ENCODE measurements at regions not wholly inside any gene's neighbourhood (a gene's known extent, or its start where the extent isn't known, plus 50 kb on each side); places are given as distances from the start of the nearest gene placed in this dataset.

DNA sequence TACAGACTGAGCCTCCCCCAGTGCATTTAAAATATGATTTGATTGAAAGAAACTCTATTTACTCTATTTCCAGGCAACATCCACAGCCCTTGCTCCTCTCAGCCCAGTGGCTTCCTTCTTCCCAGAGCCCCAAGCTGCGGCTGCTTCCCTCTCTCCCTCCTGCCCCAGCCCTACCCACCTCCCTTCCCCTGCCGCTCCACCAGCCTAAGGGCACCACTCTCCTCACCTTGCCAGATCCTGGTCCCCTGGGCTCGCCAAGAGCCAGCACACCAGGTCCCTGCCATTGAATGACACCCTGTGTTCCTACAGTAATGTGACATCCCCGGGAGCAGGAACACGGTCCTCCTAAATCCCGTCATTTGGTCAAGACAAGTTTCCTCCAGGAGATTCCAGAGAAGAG lies 236.0 kb downstream of the RBFOX3 start:
- H2AFZ ChIP-seq (ENCODE audit: low read depth, low read length), result no peak overlapping the region
- no peak for TF ChIP-seq EZH2 (IDR thresholded peaks at IDR 0.05; ENCODE audit: borderline replicate concordance, low read depth, low read length, severe bottlenecking)
- TF ChIP-seq, protein P1, sequence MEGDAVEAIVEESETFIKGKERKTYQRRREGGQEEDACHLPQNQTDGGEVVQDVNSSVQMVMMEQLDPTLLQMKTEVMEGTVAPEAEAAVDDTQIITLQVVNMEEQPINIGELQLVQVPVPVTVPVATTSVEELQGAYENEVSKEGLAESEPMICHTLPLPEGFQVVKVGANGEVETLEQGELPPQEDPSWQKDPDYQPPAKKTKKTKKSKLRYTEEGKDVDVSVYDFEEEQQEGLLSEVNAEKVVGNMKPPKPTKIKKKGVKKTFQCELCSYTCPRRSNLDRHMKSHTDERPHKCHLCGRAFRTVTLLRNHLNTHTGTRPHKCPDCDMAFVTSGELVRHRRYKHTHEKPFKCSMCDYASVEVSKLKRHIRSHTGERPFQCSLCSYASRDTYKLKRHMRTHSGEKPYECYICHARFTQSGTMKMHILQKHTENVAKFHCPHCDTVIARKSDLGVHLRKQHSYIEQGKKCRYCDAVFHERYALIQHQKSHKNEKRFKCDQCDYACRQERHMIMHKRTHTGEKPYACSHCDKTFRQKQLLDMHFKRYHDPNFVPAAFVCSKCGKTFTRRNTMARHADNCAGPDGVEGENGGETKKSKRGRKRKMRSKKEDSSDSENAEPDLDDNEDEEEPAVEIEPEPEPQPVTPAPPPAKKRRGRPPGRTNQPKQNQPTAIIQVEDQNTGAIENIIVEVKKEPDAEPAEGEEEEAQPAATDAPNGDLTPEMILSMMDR (IDR thresholded peaks at IDR 0.05; ENCODE audit: borderline replicate concordance, extremely low read depth, low read length, poor library complexity, severe bottlenecking), result no peak
- no peak overlapping the region for H3K4me3 ChIP-seq (ENCODE audit: low read depth in 1 of 2, low read length in 2 of 2)

GRCh38 chr17:79374087-79374689 lies 236.7 kb downstream of the RBFOX3 start:
- no peak overlapping the region for H3K9ac ChIP-seq (ENCODE audit: low read depth, low read length)
- H3K4me1 ChIP-seq (ENCODE audit: insufficient read depth, low read length), result no peaks in the 10 kb centered on the region
- H3K4me2 ChIP-seq (ENCODE audit: insufficient read depth, low read length), result no peak overlapping the region
- H4K20me1 ChIP-seq (ENCODE audit: insufficient read depth, low read length), result peaks cover 4% of the 10 kb centered on the region; the same call in 1 of the 2 replicates
- no peaks in the 10 kb centered on the region for H3K36me3 ChIP-seq (ENCODE audit: insufficient read depth, low read length)
- no peaks in the 10 kb centered on the region for H3K79me2 ChIP-seq (ENCODE audit: insufficient read depth, low read length)
- no peak overlapping the region for H2AFZ ChIP-seq (ENCODE audit: low read depth, low read length)
- H3K9me3 ChIP-seq (ENCODE audit: insufficient read depth, low read length, severe bottlenecking), result no peaks in the 10 kb centered on the region
- DNase-seq (no peak), ATAC-seq (ENCODE audit: insufficient read depth, low read depth) (no peak)
- H3K27me3 ChIP-seq (ENCODE audit: insufficient read depth, low read length, poor library complexity), result peaks cover 19% of the 10 kb centered on the region
- TF ChIP-seq, protein P1 (IDR thresholded peaks at IDR 0.05; ENCODE audit: borderline replicate concordance, extremely low read depth, low read length, poor library complexity, severe bottlenecking), result no peak
- no peak for TF ChIP-seq EZH2 (IDR thresholded peaks at IDR 0.05; ENCODE audit: borderline replicate concordance, low read depth, low read length, severe bottlenecking)
- no peak overlapping the region for H3K4me3 ChIP-seq (ENCODE audit: low read depth in 1 of 2, low read length in 2 of 2)
- no peak overlapping the region for H3K27ac ChIP-seq (ENCODE audit: low read length)

More for the DNA sequence above, 236.0 kb downstream of the RBFOX3 start:
- DNase-seq, result no peak
- H3K4me2 ChIP-seq (ENCODE audit: insufficient read depth, low read length), result no peak overlapping the region
- H3K79me2 ChIP-seq (ENCODE audit: insufficient read depth, low read length), result no peaks in the 10 kb centered on the region
- ATAC-seq (ENCODE audit: insufficient read depth, low read depth), result no peak
- H3K36me3 ChIP-seq (ENCODE audit: insufficient read depth, low read length), result no peaks in the 10 kb centered on the region
- H3K4me1 ChIP-seq (ENCODE audit: insufficient read depth, low read length), result no peaks in the 10 kb centered on the region
- H4K20me1 ChIP-seq (ENCODE audit: insufficient read depth, low read length), result peaks cover 4% of the 10 kb centered on the region; the same call in 1 of the 2 replicates
- no peak overlapping the region for H3K9ac ChIP-seq (ENCODE audit: low read depth, low read length)
- peaks cover 19% of the 10 kb centered on the region for H3K27me3 ChIP-seq (ENCODE audit: insufficient read depth, low read length, poor library complexity)
- no peaks in the 10 kb centered on the region for H3K9me3 ChIP-seq (ENCODE audit: insufficient read depth, low read length, severe bottlenecking)
- no peak overlapping the region for H3K27ac ChIP-seq (ENCODE audit: low read length)

GRCh38 chr17:79372470-79373238 lies 238.2 kb downstream of the RBFOX3 start:
- Histone ChIP-seq H3K79me2 (ENCODE audit: insufficient read depth, low read length) (no peaks in the 10 kb centered on the region), H4K20me1 (ENCODE audit: insufficient read depth, low read length) (peaks cover 4% of the 10 kb centered on the region; the same call in 1 of the 2 replicates), H3K4me2 (ENCODE audit: insufficient read depth, low read length) (no peak overlapping the region), H3K27ac (ENCODE audit: low read length) (no peak overlapping the region), H3K9ac (ENCODE audit: low read depth, low read length) (no peak overlapping the region), H3K9me3 (ENCODE audit: insufficient read depth, low read length, severe bottlenecking) (no peaks in the 10 kb centered on the region), H3K4me1 (ENCODE audit: insufficient read depth, low read length) (no peaks in the 10 kb centered on the region), H3K4me3 (ENCODE audit: low read depth in 1 of 2, low read length in 2 of 2) (no peak overlapping the region), H3K36me3 (ENCODE audit: insufficient read depth, low read length) (no peaks in the 10 kb centered on the region), H2AFZ (ENCODE audit: low read depth, low read length) (no peak overlapping the region), H3K27me3 (ENCODE audit: insufficient read depth, low read length, poor library complexity) (peaks cover 19% of the 10 kb centered on the region)
- ATAC-seq (ENCODE audit: insufficient read depth, low read depth) (no peak), DNase-seq (no peak)
- TF ChIP-seq, protein P1 (IDR thresholded peaks at IDR 0.05; ENCODE audit: borderline replicate concordance, extremely low read depth, low read length, poor library complexity, severe bottlenecking), result no peak
- no peak for TF ChIP-seq EZH2 (IDR thresholded peaks at IDR 0.05; ENCODE audit: borderline replicate concordance, low read depth, low read length, severe bottlenecking)

Data from DND-41 (cell line).